Keratinocyte (primary cell): ENCODE measurements at regions not wholly inside any gene's neighbourhood (a gene's known extent, or its start where the extent isn't known, plus 50 kb on each side); places are given as distances from the start of the nearest gene placed in this dataset.

Experiments used
- EZH2 ChIP-seq: IDR thresholded peaks from one replicate; pipeline ENCODE4 v1.6.1; 2012; ENCODE audit warnings: inconsistent platforms, mild to moderate bottlenecking, low read length, moderate library complexity
- TF ChIP-seq, protein P1 (sequence below), 3 experiments: IDR thresholded peaks in 1 of 3; conservative IDR thresholded peaks in 1 of 3; optimal IDR thresholded peaks in 1 of 3; 2 replicates in 2 of 3; 3 replicates in 1 of 3; pipeline versions ENCODE3 to v1.5.1; 2011; ENCODE audit warnings: low read length in 3 of 3, mild to moderate bottlenecking in 3 of 3, moderate library complexity in 2 of 3, control low read depth in 1 of 3, inconsistent platforms in 1 of 3; ENCODE audit not compliant: insufficient read depth in 2 of 3; ENCODE audit errors: extremely low read depth in 1 of 3

- TF ChIP-seq, protein P1, sequence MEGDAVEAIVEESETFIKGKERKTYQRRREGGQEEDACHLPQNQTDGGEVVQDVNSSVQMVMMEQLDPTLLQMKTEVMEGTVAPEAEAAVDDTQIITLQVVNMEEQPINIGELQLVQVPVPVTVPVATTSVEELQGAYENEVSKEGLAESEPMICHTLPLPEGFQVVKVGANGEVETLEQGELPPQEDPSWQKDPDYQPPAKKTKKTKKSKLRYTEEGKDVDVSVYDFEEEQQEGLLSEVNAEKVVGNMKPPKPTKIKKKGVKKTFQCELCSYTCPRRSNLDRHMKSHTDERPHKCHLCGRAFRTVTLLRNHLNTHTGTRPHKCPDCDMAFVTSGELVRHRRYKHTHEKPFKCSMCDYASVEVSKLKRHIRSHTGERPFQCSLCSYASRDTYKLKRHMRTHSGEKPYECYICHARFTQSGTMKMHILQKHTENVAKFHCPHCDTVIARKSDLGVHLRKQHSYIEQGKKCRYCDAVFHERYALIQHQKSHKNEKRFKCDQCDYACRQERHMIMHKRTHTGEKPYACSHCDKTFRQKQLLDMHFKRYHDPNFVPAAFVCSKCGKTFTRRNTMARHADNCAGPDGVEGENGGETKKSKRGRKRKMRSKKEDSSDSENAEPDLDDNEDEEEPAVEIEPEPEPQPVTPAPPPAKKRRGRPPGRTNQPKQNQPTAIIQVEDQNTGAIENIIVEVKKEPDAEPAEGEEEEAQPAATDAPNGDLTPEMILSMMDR (optimal IDR thresholded peaks at IDR 0.05 in 1 of 3, IDR thresholded peaks at IDR 0.05 in 1 of 3, conservative IDR thresholded peaks at IDR 0.05 in 1 of 3; ENCODE audit: extremely low read depth in 1 of 3, insufficient read depth in 2 of 3, low read length in 3 of 3), result no peak
- no peak for TF ChIP-seq EZH2
Measured at GRCh38 chr3:63150880-63151279, 127.2 kb upstream of the SYNPR start.
